GM18499 (cell line): ENCODE measurements at regions not wholly inside any gene's neighbourhood (a gene's known extent, or its start where the extent isn't known, plus 50 kb on each side); places are given as distances from the start of the nearest gene placed in this dataset.
"Not testable (repeated sequence)": the region's sequence is repeated elsewhere in the genome, so short reads cannot be mapped to it uniquely, and the experiment has no call there.

Experiments
- ATAC-seq: cut with Tn5 transposase; IDR thresholded peaks from one replicate; pipeline ENCODE4 v1.9.1; 2021; ENCODE audit warnings: moderate number of reproducible peaks; ENCODE audit not compliant: insufficient read depth, unreplicated experiment

GRCh38 chr5:18801413-18801812 lies 1167.2 kb downstream of the TAF11L14 start:
- ATAC-seq: not testable (repeated sequence)

GRCh38 chr5:18802336-18802735 lies 1168.1 kb downstream of the TAF11L14 start:
- ATAC-seq: no peak

GRCh38 chr5:18805376-18805775 lies 1171.1 kb downstream of the TAF11L14 start:
- no peak for ATAC-seq

- no peak for ATAC-seq
These were observed 1173.2 kb downstream of the TAF11L14 start for GRCh38 chr5:18807256-18808149.

GRCh38 chr5:18811661-18812060 lies 1176.3 kb downstream of the CDH18 start:
- ATAC-seq: no peak

- ATAC-seq: no peak
These were observed 1159.6 kb downstream of the CDH18 start for GRCh38 chr5:18828351-18828750.

DNA sequence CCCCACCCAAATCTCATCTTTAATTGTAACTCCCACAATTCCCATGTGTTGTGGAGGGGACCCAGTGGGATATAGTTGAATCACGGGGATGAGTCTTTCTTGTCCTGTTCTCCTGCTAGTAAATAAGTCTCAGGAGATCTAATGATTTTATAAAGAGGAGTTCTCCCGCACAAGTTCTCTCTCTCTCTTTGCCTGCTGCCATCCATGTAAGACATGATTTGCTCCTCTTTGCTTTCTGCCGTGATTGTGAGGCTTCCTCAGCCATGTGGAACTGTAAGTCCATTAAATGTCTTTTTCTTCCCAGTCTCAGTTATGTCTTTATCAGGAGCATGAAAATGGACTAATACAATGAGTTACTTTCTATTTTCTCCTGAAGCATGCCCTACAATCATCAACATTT lies 1158.5 kb downstream of the CDH18 start:
- no peak for ATAC-seq

GRCh38 chr5:18850216-18850615 lies 1137.8 kb downstream of the CDH18 start:
- no peak for ATAC-seq

DNA sequence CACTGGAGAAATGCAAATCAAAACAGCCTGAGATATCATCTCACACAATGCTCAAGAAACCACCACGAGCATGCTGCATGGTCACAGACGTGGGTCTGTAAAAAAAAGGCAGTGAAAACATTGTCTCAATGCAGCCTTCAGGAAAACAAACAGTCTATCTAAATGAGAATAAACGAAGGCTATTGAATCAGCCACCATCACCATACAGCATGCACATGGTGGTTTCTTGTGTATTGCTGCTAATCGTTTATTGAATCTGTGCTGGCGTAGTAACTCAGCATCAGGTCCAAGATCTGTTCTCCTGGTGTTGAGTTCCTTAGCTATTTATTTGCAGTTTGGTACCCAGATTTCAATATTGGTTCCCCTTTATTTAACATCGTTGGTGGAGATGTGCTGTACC lies 1115.0 kb downstream of the CDH18 start:
- no peak for ATAC-seq

DNA sequence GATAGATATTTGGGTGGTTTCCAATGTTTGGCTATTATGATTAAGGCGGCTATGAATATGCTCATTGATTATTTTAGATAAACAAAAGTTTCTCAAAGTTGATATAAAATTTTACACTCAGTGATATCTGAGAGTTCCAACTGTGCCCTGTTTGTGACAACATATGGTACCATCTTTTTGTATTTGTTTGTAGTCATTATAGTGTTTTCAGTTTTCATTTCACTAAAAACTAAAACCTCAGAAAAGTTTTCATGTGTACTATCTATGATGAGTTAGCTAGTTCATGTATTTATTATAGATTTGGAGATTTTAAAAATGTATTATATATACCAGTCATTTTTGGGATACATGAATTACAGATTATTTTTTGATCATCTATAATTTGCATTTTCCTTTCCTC lies 1111.4 kb downstream of the CDH18 start:
- ATAC-seq: no peak

- no peak for ATAC-seq
These were observed 1106.4 kb downstream of the CDH18 start for GRCh38 chr5:18881615-18882014.

DNA sequence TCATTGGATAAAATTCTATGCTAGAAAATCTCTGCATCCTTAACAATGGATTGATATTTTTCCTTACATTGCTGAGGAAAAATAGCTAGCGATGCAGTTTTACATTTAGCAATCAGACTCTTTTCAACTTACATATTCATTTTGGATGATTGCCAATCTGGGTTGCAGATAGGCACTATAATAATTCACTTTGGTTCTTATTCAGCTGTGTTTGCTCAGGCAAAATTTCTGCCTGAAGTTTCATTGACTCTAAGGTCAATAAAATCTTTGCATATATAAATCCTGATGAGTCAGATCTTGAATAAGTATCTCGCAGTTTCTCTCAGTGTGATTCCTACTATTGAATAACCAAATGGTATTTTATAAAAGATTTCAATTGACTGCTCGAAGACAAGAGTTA lies 1105.8 kb downstream of the CDH18 start:
- no peak for ATAC-seq

- no peak for ATAC-seq
These were observed 1099.2 kb downstream of the CDH18 start for GRCh38 chr5:18888821-18889220.

- no peak for ATAC-seq
These were observed 1087.4 kb downstream of the CDH18 start for GRCh38 chr5:18900644-18901043.

DNA sequence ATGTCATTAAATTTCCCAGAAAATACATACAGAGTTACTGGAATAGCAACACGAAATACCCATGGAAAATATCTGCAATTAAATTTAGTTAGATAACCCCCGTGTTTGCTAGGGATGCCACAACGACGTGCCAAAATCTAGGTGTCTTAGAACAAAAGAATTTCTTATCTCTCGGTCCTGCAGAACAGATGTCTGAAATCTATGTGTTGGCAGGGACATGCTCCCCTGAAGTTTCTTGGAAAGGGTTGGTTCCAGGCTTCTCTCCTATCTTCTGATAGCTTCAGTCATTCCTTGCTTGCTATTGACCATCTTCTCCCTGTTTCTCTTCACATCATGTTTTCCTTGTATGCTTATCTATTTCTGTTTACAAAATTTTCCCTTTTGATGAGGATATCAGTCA lies 1067.0 kb downstream of the CDH18 start:
- no peak for ATAC-seq

DNA sequence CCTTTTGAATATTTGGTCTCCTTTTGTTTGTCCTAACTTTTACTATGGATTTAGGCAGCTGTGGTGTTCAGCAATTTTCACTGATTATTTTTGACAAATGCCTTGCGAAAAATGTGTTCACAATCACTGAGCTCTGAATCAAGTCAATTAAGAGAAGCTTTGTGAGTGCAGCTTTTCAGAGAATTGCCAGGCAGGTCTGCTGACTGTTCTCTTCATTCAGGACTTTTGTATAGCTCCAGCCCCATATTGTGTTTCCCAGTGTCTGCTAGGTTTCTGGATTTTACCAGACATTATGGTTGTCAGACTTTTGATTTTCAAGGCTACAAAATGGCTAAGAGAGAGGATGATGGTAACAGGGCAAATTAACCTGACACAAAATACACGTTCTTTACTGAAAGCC lies 1055.9 kb downstream of the CDH18 start:
- ATAC-seq: no peak

DNA sequence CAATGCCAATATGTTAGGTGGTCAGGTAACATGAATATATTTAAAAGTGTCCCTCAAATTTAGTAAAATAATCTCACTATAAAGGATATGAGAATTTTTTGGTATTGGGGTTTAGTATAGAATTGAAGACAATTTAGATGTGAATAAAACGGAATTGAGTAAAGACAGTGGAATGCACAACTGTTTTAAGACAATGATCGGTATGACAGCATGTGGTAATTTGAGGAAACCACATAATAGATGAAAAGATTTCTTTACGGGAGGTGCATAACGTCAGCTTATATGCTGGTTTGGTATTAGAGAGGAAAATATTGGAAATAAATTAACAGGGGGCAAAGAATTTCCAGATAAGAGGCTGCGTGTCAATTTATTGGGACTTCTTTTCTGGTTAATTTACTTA lies 1043.2 kb downstream of the CDH18 start:
- no peak for ATAC-seq

DNA sequence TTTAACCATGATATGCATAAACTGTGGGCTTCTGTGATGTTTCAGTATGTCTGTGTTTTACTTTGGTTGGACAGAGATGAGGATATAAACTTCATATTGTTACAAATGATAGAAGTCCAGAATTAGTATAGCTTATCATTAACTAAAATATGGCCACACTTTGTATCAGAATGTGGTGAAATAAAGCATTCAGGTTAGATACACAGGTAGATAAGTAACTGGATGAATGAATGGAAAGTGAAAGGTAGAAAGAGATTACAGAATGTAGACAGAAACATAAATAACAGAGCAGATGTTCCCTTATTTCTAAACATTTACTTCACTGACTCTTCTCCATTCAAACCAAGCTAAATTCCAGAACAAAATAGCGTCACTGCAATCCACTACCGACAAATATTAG lies 1033.8 kb downstream of the CDH18 start:
- ATAC-seq: no peak

- ATAC-seq: no peak
These were observed 1028.5 kb downstream of the CDH18 start for GRCh38 chr5:18959535-18959934.

DNA sequence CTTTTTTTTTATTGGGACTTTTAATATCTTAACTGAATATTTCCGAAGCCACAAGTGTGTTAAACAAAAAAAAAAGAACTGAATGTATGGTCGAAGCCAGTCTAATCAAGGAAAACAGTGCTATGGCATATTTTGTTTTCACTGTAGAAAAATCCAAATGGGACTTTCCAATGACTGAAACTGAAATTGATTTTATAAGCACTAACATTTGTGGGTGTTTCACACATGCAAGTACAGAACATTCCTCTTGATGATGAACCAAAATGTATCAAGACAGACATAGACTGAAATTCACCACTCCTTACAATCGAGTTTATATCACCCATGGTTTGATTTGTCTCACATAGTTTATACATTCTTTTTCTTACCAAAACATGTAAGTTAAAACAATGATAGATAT lies 1026.8 kb downstream of the CDH18 start:
- ATAC-seq: no peak

DNA sequence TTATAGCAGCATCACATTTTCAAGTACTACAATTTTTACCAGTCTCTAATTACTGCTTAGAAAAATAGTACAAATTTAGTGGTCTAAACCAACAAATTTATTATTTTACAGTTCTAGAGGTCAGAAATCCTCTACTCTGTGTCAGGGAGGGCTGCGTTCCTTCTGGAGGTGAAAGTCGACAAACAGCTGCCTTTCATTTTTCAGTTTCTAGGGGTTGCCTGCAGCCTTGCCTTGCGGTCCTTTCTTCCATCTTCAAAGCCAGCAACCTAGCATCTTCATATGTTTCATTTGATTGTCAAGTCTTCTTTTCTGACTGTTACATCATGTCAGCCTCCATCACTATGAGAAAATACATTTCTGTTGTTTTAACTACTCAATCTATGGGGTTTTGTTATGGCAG lies 1022.1 kb downstream of the CDH18 start:
- ATAC-seq: no peak

- no peak for ATAC-seq
These were observed 1020.4 kb downstream of the CDH18 start for GRCh38 chr5:18967637-18968036.
